ENCODE measurements at regions not wholly inside any gene's neighbourhood (a gene's known extent, or its start where the extent isn't known, plus 50 kb on each side); places are given as distances from the start of the nearest gene placed in this dataset.

GRCh38 chr19:13623716-13624710 is 117.7 kb upstream of the CACNA1A start:
- TF ChIP-seq EZH2 (IDR thresholded peaks at IDR 0.05), result no peak
- no peak for TF ChIP-seq POLR2AphosphoS5 (IDR thresholded peaks at IDR 0.05; ENCODE audit: borderline replicate concordance, low read depth, low read length)

Measured in SK-N-MC (cell line).